Ascending aorta (tissue), 2 donors: ENCODE measurements at regions not wholly inside any gene's neighbourhood (a gene's known extent, or its start where the extent isn't known, plus 50 kb on each side); places are given as distances from the start of the nearest gene placed in this dataset.

Source experiments
- DNase-seq, 2 donors: peaks; one replicate each; pipeline ENCODE4 v3.0.0-alpha.2; 2019; ENCODE audit warnings: low spot score in 2 of 2
- H3K27ac ChIP-seq, 2 donors: fragments of 200-600 bp; sonication (generic); one replicate each; pipeline ENCODE4 v1.5.1; 2016 to 2017; ENCODE audit warnings: mild to moderate bottlenecking in 1 of 2
- H3K27me3 ChIP-seq: fragments of 200-600 bp; sonication (generic); one replicate; pipeline ENCODE4 v1.5.1; 2017
- H3K36me3 ChIP-seq, 2 donors: fragments of 200-600 bp; sonication (generic); one replicate each; pipeline ENCODE4 v1.5.1; 2016
- H3K4me1 ChIP-seq, 2 donors: fragments of 200-600 bp; sonication (generic); one replicate each; pipeline ENCODE4 v1.5.1; 2016 to 2017; ENCODE audit warnings: mild to moderate bottlenecking in 1 of 2
- H3K4me3 ChIP-seq, 2 donors: fragments of 200-600 bp; sonication (generic); one replicate each; pipeline ENCODE4 v1.5.1; 2016 to 2017; ENCODE audit warnings: mild to moderate bottlenecking in 1 of 2
- H3K9me3 ChIP-seq, 2 donors: fragments of 200-600 bp; sonication (generic); one replicate each; pipeline ENCODE4 v1.5.1; 2016
- intact Hi-C: fragments of 100-400 bp; cut with DNase I; formaldehyde crosslinking; loops from one replicate; pipeline ENCODE4 v1.15.1; 2023
- TF ChIP-seq, protein P1 (sequence below), 3 experiments: fragments of 200-600 bp in 2 of 3; fragments of 450-650 bp in 1 of 3; sonication (generic) in 2 of 3; IDR thresholded peaks; one replicate each; pipeline ENCODE4 v1.5.1; 2016 to 2019; ENCODE audit warnings: antibody characterized with exemption in 3 of 3, mild to moderate bottlenecking in 1 of 3, moderate library complexity in 1 of 3

DNA sequence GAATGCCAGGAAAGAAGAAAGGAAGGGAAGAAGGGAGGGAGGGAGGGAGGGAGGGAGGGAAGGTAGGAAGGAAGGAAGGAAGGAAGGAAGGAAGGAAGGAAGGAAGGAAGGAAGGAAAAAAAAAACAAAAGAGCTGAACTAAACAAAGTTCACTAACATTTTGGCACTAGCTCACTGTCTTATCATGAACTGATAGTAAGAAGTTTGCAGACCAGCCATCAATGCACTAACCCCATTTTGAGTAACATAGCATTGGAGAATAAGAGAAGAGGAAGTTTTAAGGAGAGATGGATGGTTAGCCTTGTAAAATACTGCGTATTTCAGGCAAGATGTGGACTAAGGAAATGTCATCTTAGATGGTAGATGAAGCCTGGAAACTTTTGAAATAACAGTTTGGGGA, 1136.0 kb downstream of the FLRT2 start:
- intact Hi-C loops = no loop called here
- Histone ChIP-seq H3K36me3 (no peaks in the 10 kb centered on the region), H3K27ac (no peak overlapping the region), H3K27me3 (no peaks in the 10 kb centered on the region), H3K9me3 (no peaks in the 10 kb centered on the region), H3K4me3 (no peak overlapping the region), H3K4me1 (no peaks in the 10 kb centered on the region)
- TF ChIP-seq, protein P1, sequence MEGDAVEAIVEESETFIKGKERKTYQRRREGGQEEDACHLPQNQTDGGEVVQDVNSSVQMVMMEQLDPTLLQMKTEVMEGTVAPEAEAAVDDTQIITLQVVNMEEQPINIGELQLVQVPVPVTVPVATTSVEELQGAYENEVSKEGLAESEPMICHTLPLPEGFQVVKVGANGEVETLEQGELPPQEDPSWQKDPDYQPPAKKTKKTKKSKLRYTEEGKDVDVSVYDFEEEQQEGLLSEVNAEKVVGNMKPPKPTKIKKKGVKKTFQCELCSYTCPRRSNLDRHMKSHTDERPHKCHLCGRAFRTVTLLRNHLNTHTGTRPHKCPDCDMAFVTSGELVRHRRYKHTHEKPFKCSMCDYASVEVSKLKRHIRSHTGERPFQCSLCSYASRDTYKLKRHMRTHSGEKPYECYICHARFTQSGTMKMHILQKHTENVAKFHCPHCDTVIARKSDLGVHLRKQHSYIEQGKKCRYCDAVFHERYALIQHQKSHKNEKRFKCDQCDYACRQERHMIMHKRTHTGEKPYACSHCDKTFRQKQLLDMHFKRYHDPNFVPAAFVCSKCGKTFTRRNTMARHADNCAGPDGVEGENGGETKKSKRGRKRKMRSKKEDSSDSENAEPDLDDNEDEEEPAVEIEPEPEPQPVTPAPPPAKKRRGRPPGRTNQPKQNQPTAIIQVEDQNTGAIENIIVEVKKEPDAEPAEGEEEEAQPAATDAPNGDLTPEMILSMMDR (IDR thresholded peaks at IDR 0.05) = no peak
- DNase-seq = no peak

DNA sequence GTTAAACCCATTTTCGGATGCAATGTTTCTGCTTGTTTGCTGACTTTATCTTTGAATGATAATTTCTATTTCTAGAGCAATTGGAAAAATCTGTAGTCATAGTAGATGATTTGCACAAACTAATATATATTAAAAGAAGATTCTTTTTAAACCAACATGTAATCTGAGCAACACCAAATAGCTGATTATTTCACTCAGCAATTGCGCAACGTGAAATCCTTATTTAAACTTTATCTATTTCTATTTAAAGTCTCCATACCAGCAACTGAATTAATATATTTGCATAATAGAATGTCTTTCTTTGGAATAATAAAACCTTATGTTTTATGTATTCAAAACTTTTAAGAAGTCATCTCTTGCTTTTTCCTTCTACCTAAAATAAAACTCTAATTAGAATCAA, 1132.4 kb downstream of the FLRT2 start:
- TF ChIP-seq, protein P1 (IDR thresholded peaks at IDR 0.05) = no peak
- Histone ChIP-seq H3K27ac (no peak overlapping the region), H3K4me3 (no peak overlapping the region), H3K9me3 (no peaks in the 10 kb centered on the region), H3K27me3 (no peaks in the 10 kb centered on the region), H3K36me3 (no peaks in the 10 kb centered on the region), H3K4me1 (no peaks in the 10 kb centered on the region)
- DNase-seq = no peak
- intact Hi-C loops = no loop called here

DNA sequence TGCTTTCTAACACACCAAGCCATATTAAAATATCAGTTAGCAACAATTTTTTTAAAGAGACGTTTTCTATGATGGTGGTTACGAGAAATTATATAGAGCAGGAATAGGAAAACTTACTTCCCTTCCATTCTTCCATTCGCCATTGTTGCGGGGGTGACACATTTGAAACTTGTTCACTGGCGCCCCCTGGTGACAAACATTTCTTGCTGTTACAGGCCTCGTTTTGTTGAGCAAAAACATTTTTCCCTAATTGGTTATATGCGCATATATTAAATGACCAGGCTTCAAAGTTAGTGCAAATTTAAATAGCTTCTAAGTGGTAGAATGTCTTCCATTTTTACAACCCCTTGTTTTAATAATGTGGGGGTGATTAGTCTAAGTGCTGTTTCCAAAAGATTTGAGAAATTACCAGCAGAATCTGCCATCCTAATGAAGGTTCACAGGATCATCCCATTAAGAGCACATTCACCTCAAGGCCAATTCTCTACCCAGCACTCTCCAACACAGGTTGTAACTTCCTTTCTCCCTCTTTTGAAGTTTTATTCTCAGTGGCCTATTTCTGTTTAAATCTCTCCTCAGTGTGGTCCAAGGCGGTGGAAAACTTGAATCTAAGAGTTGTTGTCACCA, 1124.7 kb downstream of the FLRT2 start:
- no peaks in the 10 kb centered on the region for H3K4me1 ChIP-seq
- H3K4me3 ChIP-seq = no peak overlapping the region
- DNase-seq = no peak
- H3K36me3 ChIP-seq = no peaks in the 10 kb centered on the region
- no peaks in the 10 kb centered on the region for H3K27me3 ChIP-seq
- H3K27ac ChIP-seq = no peak overlapping the region
- intact Hi-C loops = no loop called here
- H3K9me3 ChIP-seq = no peaks in the 10 kb centered on the region
- TF ChIP-seq, protein P1 (IDR thresholded peaks at IDR 0.05) = no peak

DNA sequence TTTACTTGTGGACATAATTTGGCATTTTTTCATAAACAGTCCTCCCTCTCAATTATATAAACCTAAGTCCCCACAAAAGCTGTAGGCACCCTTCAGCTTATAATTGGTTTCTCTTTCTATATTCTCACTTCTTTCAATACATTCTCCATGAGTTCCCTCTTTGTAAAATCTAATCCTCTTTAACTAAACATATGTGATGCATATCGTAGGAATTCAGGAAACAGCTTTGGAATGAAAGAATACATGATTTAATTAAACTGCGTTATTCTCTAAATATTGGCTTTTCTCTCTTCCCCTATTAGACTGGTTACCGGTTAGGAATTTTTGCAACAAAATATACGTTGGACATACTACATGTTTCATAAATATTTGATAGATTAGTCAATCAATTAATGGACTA, 1122.6 kb downstream of the FLRT2 start:
- H3K9me3 ChIP-seq = no peaks in the 10 kb centered on the region
- H3K36me3 ChIP-seq = no peaks in the 10 kb centered on the region
- no peak for DNase-seq
- H3K4me1 ChIP-seq = no peaks in the 10 kb centered on the region
- H3K27me3 ChIP-seq = no peaks in the 10 kb centered on the region
- no peak overlapping the region for H3K4me3 ChIP-seq
- no peak overlapping the region for H3K27ac ChIP-seq
- intact Hi-C loops = no loop called here
- TF ChIP-seq, protein P1 (IDR thresholded peaks at IDR 0.05) = no peak

DNA sequence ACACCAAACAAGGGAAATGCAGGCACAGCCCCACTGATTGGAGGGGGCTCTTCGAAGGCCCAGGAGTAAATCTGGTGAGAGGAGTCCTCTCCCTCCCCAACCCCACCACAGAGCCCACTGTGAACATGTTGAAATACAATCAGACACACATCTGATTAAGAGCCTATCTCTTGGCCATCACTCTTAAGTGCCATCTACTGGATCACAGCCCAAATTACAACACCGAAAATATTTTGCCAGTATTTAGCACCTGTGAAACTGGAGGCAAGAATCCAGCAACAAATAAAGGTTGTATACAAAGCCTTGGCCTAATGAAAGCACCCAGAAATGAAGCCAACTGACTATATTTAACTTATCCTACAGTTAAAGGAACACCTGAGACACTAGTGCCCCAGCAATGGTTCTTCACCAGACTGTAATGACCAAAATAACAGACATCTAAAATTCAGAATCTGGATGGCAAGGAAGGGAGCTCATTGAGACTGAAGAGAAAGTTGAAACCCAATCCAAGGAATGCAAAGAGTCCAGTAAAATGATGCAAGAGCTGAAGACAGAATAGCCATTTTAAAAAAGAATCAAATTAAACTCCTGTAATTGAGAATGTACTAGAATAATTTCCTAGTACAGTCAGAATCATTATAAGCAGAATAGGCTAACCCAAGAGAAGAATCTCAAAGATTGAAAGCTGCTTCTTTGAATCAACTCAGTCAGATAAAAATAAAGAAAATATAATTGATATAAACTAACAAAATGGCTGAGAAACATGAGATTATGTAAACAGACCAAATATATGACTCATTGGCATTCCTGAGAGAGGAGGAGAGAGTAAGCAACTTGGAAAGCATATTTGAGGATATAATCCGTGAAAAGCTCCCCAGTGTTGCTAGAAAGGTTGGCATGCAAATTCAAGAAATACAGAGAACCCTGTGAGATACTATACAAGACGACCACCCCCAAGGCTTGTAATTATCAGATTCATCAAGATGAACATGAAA, 1117.0 kb downstream of the FLRT2 start:
- no peaks in the 10 kb centered on the region for H3K4me1 ChIP-seq
- no peak for DNase-seq
- H3K27ac ChIP-seq = no peak overlapping the region
- no peak overlapping the region for H3K4me3 ChIP-seq
- intact Hi-C loops = no loop called here
- H3K9me3 ChIP-seq = no peaks in the 10 kb centered on the region
- no peaks in the 10 kb centered on the region for H3K27me3 ChIP-seq
- H3K36me3 ChIP-seq = no peaks in the 10 kb centered on the region
- TF ChIP-seq, protein P1 (IDR thresholded peaks at IDR 0.05) = no peak
